ENCODE measurements at regions not wholly inside any gene's neighbourhood (a gene's known extent, or its start where the extent isn't known, plus 50 kb on each side); places are given as distances from the start of the nearest gene placed in this dataset.

- FAIRE-seq (no peak), DNase-seq (no peak)
- WGBS, 3 donors, result 73 to 88% (median 83%) methylated on average over 1 of the region's 1 CpG
- peaks cover 0 to 7% of the 10 kb centered on the region in 2 donors for H3K9me3 ChIP-seq (ENCODE audit: control insufficient read depth in 2 of 2, insufficient read depth in 1 of 2, low read depth in 1 of 2, low read length in 1 of 2)
- no peaks in the 10 kb centered on the region for H3K27me3 ChIP-seq (ENCODE audit: control insufficient read depth in 3 of 3, insufficient read depth in 3 of 3, low read length in 3 of 3)
- no peaks in the 10 kb centered on the region for H3K4me1 ChIP-seq (ENCODE audit: control insufficient read depth in 3 of 3, insufficient read depth in 2 of 3, low read depth in 1 of 3, low read length in 2 of 3)
- no peak overlapping the region for H3K27ac ChIP-seq (ENCODE audit: low read depth in 1 of 3, low read length in 2 of 3)
- no peak overlapping the region for H3K4me3 ChIP-seq (ENCODE audit: low read depth in 1 of 3, low read length in 3 of 3)
- no peaks in the 10 kb centered on the region for H3K36me3 ChIP-seq (ENCODE audit: control insufficient read depth in 3 of 3, insufficient read depth in 2 of 3, low read depth in 1 of 3, low read length in 3 of 3)
Measured at GRCh38 chr13:62997696-62998095, 1582.0 kb upstream of the PCDH20 start.

GRCh38 chr13:62997038-62997599, 1581.5 kb upstream of the PCDH20 start:
- Histone ChIP-seq H3K4me3 (ENCODE audit: low read depth in 1 of 3, low read length in 3 of 3) (no peak overlapping the region), H3K36me3 (ENCODE audit: control insufficient read depth in 3 of 3, insufficient read depth in 2 of 3, low read depth in 1 of 3, low read length in 3 of 3) (no peaks in the 10 kb centered on the region), H3K4me1 (ENCODE audit: control insufficient read depth in 3 of 3, insufficient read depth in 2 of 3, low read depth in 1 of 3, low read length in 2 of 3) (no peaks in the 10 kb centered on the region), H3K27ac (ENCODE audit: low read depth in 1 of 3, low read length in 2 of 3) (no peak overlapping the region), H3K9me3 (ENCODE audit: control insufficient read depth in 2 of 2, insufficient read depth in 1 of 2, low read depth in 1 of 2, low read length in 1 of 2) (peaks cover 0 to 4% of the 10 kb centered on the region in 2 donors), H3K27me3 (ENCODE audit: control insufficient read depth in 3 of 3, insufficient read depth in 3 of 3, low read length in 3 of 3) (no peaks in the 10 kb centered on the region)
- FAIRE-seq, result no peak
- WGBS, 3 donors, result 53 to 61% (median 59%) methylated on average over 2 of the region's 2 CpGs
- no peak for DNase-seq

GRCh38 chr13:62973804-62974203, 1558.2 kb upstream of the PCDH20 start:
- no peaks in the 10 kb centered on the region for H3K36me3 ChIP-seq (ENCODE audit: control insufficient read depth in 3 of 3, insufficient read depth in 2 of 3, low read depth in 1 of 3, low read length in 3 of 3)
- no peak for FAIRE-seq
- WGBS, 3 donors, result 63 to 74% (median 68%) methylated on average over 5 of the region's 5 CpGs
- DNase-seq, result no peak
- H3K27me3 ChIP-seq (ENCODE audit: control insufficient read depth in 3 of 3, insufficient read depth in 3 of 3, low read length in 3 of 3), result no peaks in the 10 kb centered on the region
- no peak overlapping the region for H3K27ac ChIP-seq (ENCODE audit: low read depth in 1 of 3, low read length in 2 of 3)
- H3K9me3 ChIP-seq (ENCODE audit: control insufficient read depth in 2 of 2, insufficient read depth in 1 of 2, low read depth in 1 of 2, low read length in 1 of 2), result peaks cover 0 to 8% of the 10 kb centered on the region in 2 donors
- no peaks in the 10 kb centered on the region for H3K4me1 ChIP-seq (ENCODE audit: control insufficient read depth in 3 of 3, insufficient read depth in 2 of 3, low read depth in 1 of 3, low read length in 2 of 3)
- H3K4me3 ChIP-seq (ENCODE audit: low read depth in 1 of 3, low read length in 3 of 3), result no peak overlapping the region

- FAIRE-seq (no peak), DNase-seq (no peak)
- Histone ChIP-seq H3K27me3 (ENCODE audit: control insufficient read depth in 3 of 3, insufficient read depth in 3 of 3, low read length in 3 of 3) (no peaks in the 10 kb centered on the region), H3K4me3 (ENCODE audit: low read depth in 1 of 3, low read length in 3 of 3) (no peak overlapping the region), H3K4me1 (ENCODE audit: control insufficient read depth in 3 of 3, insufficient read depth in 2 of 3, low read depth in 1 of 3, low read length in 2 of 3) (no peaks in the 10 kb centered on the region), H3K9me3 (ENCODE audit: control insufficient read depth in 2 of 2, insufficient read depth in 1 of 2, low read depth in 1 of 2, low read length in 1 of 2) (peaks cover 0 to 6% of the 10 kb centered on the region in 2 donors), H3K36me3 (ENCODE audit: control insufficient read depth in 3 of 3, insufficient read depth in 2 of 3, low read depth in 1 of 3, low read length in 3 of 3) (no peaks in the 10 kb centered on the region), H3K27ac (ENCODE audit: low read depth in 1 of 3, low read length in 2 of 3) (no peak overlapping the region)
Measured at GRCh38 chr13:62964522-62964921, 1548.9 kb upstream of the PCDH20 start.

GRCh38 chr13:62960723-62961122, 1545.1 kb upstream of the PCDH20 start:
- FAIRE-seq, result no peak
- Histone ChIP-seq H3K27ac (ENCODE audit: low read depth in 1 of 3, low read length in 2 of 3) (no peak overlapping the region), H3K27me3 (ENCODE audit: control insufficient read depth in 3 of 3, insufficient read depth in 3 of 3, low read length in 3 of 3) (no peaks in the 10 kb centered on the region), H3K36me3 (ENCODE audit: control insufficient read depth in 3 of 3, insufficient read depth in 2 of 3, low read depth in 1 of 3, low read length in 3 of 3) (no peaks in the 10 kb centered on the region), H3K9me3 (ENCODE audit: control insufficient read depth in 2 of 2, insufficient read depth in 1 of 2, low read depth in 1 of 2, low read length in 1 of 2) (peaks cover 0 to 6% of the 10 kb centered on the region in 2 donors), H3K4me3 (ENCODE audit: low read depth in 1 of 3, low read length in 3 of 3) (no peak overlapping the region), H3K4me1 (ENCODE audit: control insufficient read depth in 3 of 3, insufficient read depth in 2 of 3, low read depth in 1 of 3, low read length in 2 of 3) (no peaks in the 10 kb centered on the region)
- DNase-seq, result no peak
- WGBS, 3 donors, result 41 to 62% (median 58%) methylated on average over 3 of the region's 3 CpGs

- Histone ChIP-seq H3K27me3 (ENCODE audit: control insufficient read depth in 3 of 3, insufficient read depth in 3 of 3, low read length in 3 of 3) (no peaks in the 10 kb centered on the region), H3K36me3 (ENCODE audit: control insufficient read depth in 3 of 3, insufficient read depth in 2 of 3, low read depth in 1 of 3, low read length in 3 of 3) (no peaks in the 10 kb centered on the region), H3K9me3 (ENCODE audit: control insufficient read depth in 2 of 2, insufficient read depth in 1 of 2, low read depth in 1 of 2, low read length in 1 of 2) (no peaks in the 10 kb centered on the region), H3K27ac (ENCODE audit: low read depth in 1 of 3, low read length in 2 of 3) (no peak overlapping the region), H3K4me1 (ENCODE audit: control insufficient read depth in 3 of 3, insufficient read depth in 2 of 3, low read depth in 1 of 3, low read length in 2 of 3) (no peaks in the 10 kb centered on the region), H3K4me3 (ENCODE audit: low read depth in 1 of 3, low read length in 3 of 3) (no peak overlapping the region)
- DNase-seq (no peak), FAIRE-seq (no peak)
- 35 to 64% (median 63%) methylated on average over 1 of the region's 1 CpG for WGBS, 3 donors
Measured at GRCh38 chr13:62933809-62934208, 1518.2 kb upstream of the PCDH20 start.

GRCh38 chr13:62932256-62932883, 1516.7 kb upstream of the PCDH20 start:
- peak; percentile 72 for FAIRE-seq

GRCh38 chr13:62931853-62932252, 1516.2 kb upstream of the PCDH20 start:
- no peak overlapping the region for H3K4me3 ChIP-seq (ENCODE audit: low read depth in 1 of 3, low read length in 3 of 3)
- H3K9me3 ChIP-seq (ENCODE audit: control insufficient read depth in 2 of 2, insufficient read depth in 1 of 2, low read depth in 1 of 2, low read length in 1 of 2), result no peaks in the 10 kb centered on the region
- WGBS, 3 donors, result 49 to 59% (median 52%) methylated on average over 1 of the region's 1 CpG
- H3K4me1 ChIP-seq (ENCODE audit: control insufficient read depth in 3 of 3, insufficient read depth in 2 of 3, low read depth in 1 of 3, low read length in 2 of 3), result no peaks in the 10 kb centered on the region
- DNase-seq (no peak), FAIRE-seq (no peak)
- H3K27ac ChIP-seq (ENCODE audit: low read depth in 1 of 3, low read length in 2 of 3), result no peak overlapping the region
- no peaks in the 10 kb centered on the region for H3K27me3 ChIP-seq (ENCODE audit: control insufficient read depth in 3 of 3, insufficient read depth in 3 of 3, low read length in 3 of 3)
- H3K36me3 ChIP-seq (ENCODE audit: control insufficient read depth in 3 of 3, insufficient read depth in 2 of 3, low read depth in 1 of 3, low read length in 3 of 3), result no peaks in the 10 kb centered on the region

More at GRCh38 chr13:62932256-62932883, 1516.7 kb upstream of the PCDH20 start:
- Histone ChIP-seq H3K27ac (ENCODE audit: low read depth in 1 of 3, low read length in 2 of 3) (no peak overlapping the region), H3K9me3 (ENCODE audit: control insufficient read depth in 2 of 2, insufficient read depth in 1 of 2, low read depth in 1 of 2, low read length in 1 of 2) (no peaks in the 10 kb centered on the region), H3K4me1 (ENCODE audit: control insufficient read depth in 3 of 3, insufficient read depth in 2 of 3, low read depth in 1 of 3, low read length in 2 of 3) (no peaks in the 10 kb centered on the region), H3K36me3 (ENCODE audit: control insufficient read depth in 3 of 3, insufficient read depth in 2 of 3, low read depth in 1 of 3, low read length in 3 of 3) (no peaks in the 10 kb centered on the region), H3K4me3 (ENCODE audit: low read depth in 1 of 3, low read length in 3 of 3) (no peak overlapping the region), H3K27me3 (ENCODE audit: control insufficient read depth in 3 of 3, insufficient read depth in 3 of 3, low read length in 3 of 3) (no peaks in the 10 kb centered on the region)
- WGBS, 3 donors, result 25 to 40% (median 37%) methylated on average over 2 of the region's 2 CpGs
- no peak for DNase-seq

GRCh38 chr13:62924395-62924794, 1508.7 kb upstream of the PCDH20 start:
- Histone ChIP-seq H3K4me3 (ENCODE audit: low read depth in 1 of 3, low read length in 3 of 3) (no peak overlapping the region), H3K27me3 (ENCODE audit: control insufficient read depth in 3 of 3, insufficient read depth in 3 of 3, low read length in 3 of 3) (no peaks in the 10 kb centered on the region), H3K4me1 (ENCODE audit: control insufficient read depth in 3 of 3, insufficient read depth in 2 of 3, low read depth in 1 of 3, low read length in 2 of 3) (no peaks in the 10 kb centered on the region), H3K9me3 (ENCODE audit: control insufficient read depth in 2 of 2, insufficient read depth in 1 of 2, low read depth in 1 of 2, low read length in 1 of 2) (no peaks in the 10 kb centered on the region), H3K27ac (ENCODE audit: low read depth in 1 of 3, low read length in 2 of 3) (no peak overlapping the region), H3K36me3 (ENCODE audit: control insufficient read depth in 3 of 3, insufficient read depth in 2 of 3, low read depth in 1 of 3, low read length in 3 of 3) (no peaks in the 10 kb centered on the region)
- no peak for DNase-seq
- no peak for FAIRE-seq
